ENCODE measurements at regions not wholly inside any gene's neighbourhood (a gene's known extent, or its start where the extent isn't known, plus 50 kb on each side); places are given as distances from the start of the nearest gene placed in this dataset.

GRCh38 chr12:118706437-118706836 lies 274.9 kb upstream of the SRRM4 start:
- DNase-seq, result no peak

GRCh38 chr12:118709946-118710345 lies 271.4 kb upstream of the SRRM4 start:
- no peak for DNase-seq

- no peak for DNase-seq
These were observed 270.2 kb upstream of the SRRM4 start for GRCh38 chr12:118711185-118711584.

GRCh38 chr12:118714051-118714460 lies 267.3 kb upstream of the SRRM4 start:
- peak; percentile 3 for DNase-seq

- DNase-seq, result no peak
These were observed 266.8 kb upstream of the SRRM4 start for GRCh38 chr12:118714500-118714899.

GRCh38 chr12:118715647-118716046 lies 265.7 kb upstream of the SRRM4 start:
- no peak for DNase-seq

GRCh38 chr12:118727196-118727978 lies 254.0 kb upstream of the SRRM4 start:
- DNase-seq, result no peak

- no peak for DNase-seq
These were observed 253.4 kb upstream of the SRRM4 start for GRCh38 chr12:118727979-118728366.

- DNase-seq, result no peak
These were observed 247.1 kb upstream of the SRRM4 start for GRCh38 chr12:118734266-118734665.

- no peak for DNase-seq
These were observed 243.3 kb upstream of the SRRM4 start for GRCh38 chr12:118737985-118738540.

GRCh38 chr12:118741194-118741593 lies 240.1 kb upstream of the SRRM4 start:
- no peak for DNase-seq

GRCh38 chr12:118742431-118742830 lies 238.9 kb upstream of the SRRM4 start:
- no peak for DNase-seq

GRCh38 chr12:118743896-118744700 lies 237.2 kb upstream of the SRRM4 start:
- DNase-seq, result no peak

GRCh38 chr12:118746176-118746575 lies 235.2 kb upstream of the SRRM4 start:
- DNase-seq, result no peak

- no peak for DNase-seq
These were observed 234.4 kb upstream of the SRRM4 start for GRCh38 chr12:118746960-118747359.

GRCh38 chr12:118747771-118748170 lies 233.6 kb upstream of the SRRM4 start:
- no peak for DNase-seq

- no peak for DNase-seq
These were observed 232.6 kb upstream of the SRRM4 start for GRCh38 chr12:118748478-118749380.

GRCh38 chr12:118749646-118750045 lies 231.7 kb upstream of the SRRM4 start:
- no peak for DNase-seq

- DNase-seq, result no peak
These were observed 230.7 kb upstream of the SRRM4 start for GRCh38 chr12:118750666-118751065.

GRCh38 chr12:118751355-118751754 lies 230.0 kb upstream of the SRRM4 start:
- DNase-seq, result no peak

- no peak for DNase-seq
These were observed 220.7 kb upstream of the SRRM4 start for GRCh38 chr12:118760623-118761022.

GRCh38 chr12:118763234-118763633 lies 218.1 kb upstream of the SRRM4 start:
- DNase-seq, result no peak

Data from dermis blood vessel endothelial cell (primary cell).